ENCODE measurements at regions not wholly inside any gene's neighbourhood (a gene's known extent, or its start where the extent isn't known, plus 50 kb on each side); places are given as distances from the start of the nearest gene placed in this dataset.
A peak's percentile ranks its signal among the peaks of the same experiment; 100 is the strongest.

DNA sequence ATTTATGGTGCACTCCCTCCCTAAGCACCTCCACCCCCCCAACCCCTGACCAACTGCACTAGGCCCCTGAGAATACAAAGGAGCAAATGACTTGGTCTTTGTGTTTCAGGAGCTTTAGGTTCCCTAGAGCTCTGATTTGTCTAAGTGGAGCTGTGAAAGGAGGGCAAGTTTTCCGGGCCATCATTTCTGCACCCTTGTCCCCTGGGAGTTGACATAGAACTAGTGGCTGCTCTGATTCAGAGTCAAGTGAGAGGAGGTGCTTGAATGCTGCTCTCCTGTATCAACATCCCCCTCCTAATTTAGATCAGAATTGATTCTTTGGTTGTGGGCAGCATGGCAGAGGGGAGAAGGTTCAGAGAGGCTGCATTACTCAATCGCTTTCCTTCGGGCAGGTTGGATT lies 391.6 kb downstream of the KCNRG start:
- Histone ChIP-seq H3K4me1 (ENCODE audit: control insufficient read depth, insufficient read depth, low read length) (peaks cover 11% of the 10 kb centered on the region; the same call in 1 of the 2 replicates), H3K9me3 (ENCODE audit: control insufficient read depth, insufficient read depth, low read depth, low read length) (no peaks in the 10 kb centered on the region)
- POLR2A ChIA-PET = no interaction called here

DNA sequence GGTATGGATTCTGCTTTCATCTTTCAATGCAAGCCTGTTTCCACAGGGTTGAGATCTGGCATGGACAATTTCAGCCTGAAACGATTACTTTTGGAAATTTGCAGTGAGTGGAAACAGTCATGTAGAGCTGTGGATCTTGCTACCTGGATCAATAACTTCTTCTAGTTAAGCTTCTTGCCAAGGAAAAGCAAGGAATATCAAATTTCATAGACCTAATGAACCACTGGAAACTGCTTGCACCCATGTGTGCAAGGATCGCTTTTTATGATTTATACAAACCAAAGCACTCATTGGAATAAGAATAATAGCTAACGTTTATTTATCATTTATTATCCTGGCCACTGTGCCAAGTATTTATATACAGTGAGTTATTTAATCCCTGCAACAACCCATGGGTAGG lies 392.8 kb downstream of the KCNRG start:
- Histone ChIP-seq H3K9me3 (ENCODE audit: control insufficient read depth, insufficient read depth, low read depth, low read length) (no peaks in the 10 kb centered on the region), H3K4me1 (ENCODE audit: control insufficient read depth, insufficient read depth, low read length) (peaks cover 11% of the 10 kb centered on the region; the same call in 1 of the 2 replicates), H3K27ac (ENCODE audit: extremely low read depth, low read depth, low read length) (no peak overlapping the region), H3K4me3 (ENCODE audit: low read depth, low read length) (no peak overlapping the region), H3K36me3 (ENCODE audit: control insufficient read depth in 2 of 2, insufficient read depth in 1 of 2, low read length in 2 of 2) (no peaks in the 10 kb centered on the region)
- ChIA-PET POLR2A (interaction anchor here (0.8 kb wide), 1 partner anchor 50 kb away, joined by 3 read pairs; no protein-coding TSS in a partner anchor), CTCF (no interaction called here)
- TF ChIP-seq ZNF792 (tag by site-specific recombination; IDR thresholded peaks at IDR 0.05) = no peak
- TF ChIP-seq ZNF341 (tag by site-specific recombination; IDR thresholded peaks at IDR 0.05; ENCODE audit: low read depth) = no peak
- no peak for TF ChIP-seq ZNF133 (tag by site-specific recombination; IDR thresholded peaks at IDR 0.05)
- TF ChIP-seq, protein P1, sequence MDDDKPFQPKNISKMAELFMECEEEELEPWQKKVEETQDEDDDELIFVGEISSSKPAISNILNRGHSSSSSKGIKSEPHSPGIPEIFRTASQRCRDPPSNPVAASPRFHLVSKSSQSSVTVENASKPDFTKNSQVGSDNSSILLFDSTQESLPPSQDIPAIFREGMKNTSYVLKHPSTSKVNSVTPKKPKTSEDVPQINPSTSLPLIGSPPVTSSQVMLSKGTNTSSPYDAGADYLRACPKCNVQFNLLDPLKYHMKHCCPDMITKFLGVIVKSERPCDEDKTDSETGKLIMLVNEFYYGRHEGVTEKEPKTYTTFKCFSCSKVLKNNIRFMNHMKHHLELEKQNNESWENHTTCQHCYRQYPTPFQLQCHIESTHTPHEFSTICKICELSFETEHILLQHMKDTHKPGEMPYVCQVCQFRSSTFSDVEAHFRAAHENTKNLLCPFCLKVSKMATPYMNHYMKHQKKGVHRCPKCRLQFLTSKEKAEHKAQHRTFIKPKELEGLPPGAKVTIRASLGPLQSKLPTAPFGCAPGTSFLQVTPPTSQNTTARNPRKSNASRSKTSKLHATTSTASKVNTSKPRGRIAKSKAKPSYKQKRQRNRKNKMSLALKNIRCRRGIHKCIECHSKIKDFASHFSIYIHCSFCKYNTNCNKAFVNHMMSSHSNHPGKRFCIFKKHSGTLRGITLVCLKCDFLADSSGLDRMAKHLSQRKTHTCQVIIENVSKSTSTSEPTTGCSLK (tag by site-specific recombination; IDR thresholded peaks at IDR 0.05) = no peak
- no peak for TF ChIP-seq SP3 (tag by site-specific recombination; IDR thresholded peaks at IDR 0.05)
- no peak for TF ChIP-seq SETDB1 (IDR thresholded peaks at IDR 0.05; ENCODE audit: insufficient read length, low read length)
- TF ChIP-seq, protein P2, sequence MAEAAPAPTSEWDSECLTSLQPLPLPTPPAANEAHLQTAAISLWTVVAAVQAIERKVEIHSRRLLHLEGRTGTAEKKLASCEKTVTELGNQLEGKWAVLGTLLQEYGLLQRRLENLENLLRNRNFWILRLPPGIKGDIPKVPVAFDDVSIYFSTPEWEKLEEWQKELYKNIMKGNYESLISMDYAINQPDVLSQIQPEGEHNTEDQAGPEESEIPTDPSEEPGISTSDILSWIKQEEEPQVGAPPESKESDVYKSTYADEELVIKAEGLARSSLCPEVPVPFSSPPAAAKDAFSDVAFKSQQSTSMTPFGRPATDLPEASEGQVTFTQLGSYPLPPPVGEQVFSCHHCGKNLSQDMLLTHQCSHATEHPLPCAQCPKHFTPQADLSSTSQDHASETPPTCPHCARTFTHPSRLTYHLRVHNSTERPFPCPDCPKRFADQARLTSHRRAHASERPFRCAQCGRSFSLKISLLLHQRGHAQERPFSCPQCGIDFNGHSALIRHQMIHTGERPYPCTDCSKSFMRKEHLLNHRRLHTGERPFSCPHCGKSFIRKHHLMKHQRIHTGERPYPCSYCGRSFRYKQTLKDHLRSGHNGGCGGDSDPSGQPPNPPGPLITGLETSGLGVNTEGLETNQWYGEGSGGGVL (tag by site-specific recombination; IDR thresholded peaks at IDR 0.05) = no peak
- TF ChIP-seq ZNF37A (tag by site-specific recombination; IDR thresholded peaks at IDR 0.05) = no peak
- TF ChIP-seq, protein P3, sequence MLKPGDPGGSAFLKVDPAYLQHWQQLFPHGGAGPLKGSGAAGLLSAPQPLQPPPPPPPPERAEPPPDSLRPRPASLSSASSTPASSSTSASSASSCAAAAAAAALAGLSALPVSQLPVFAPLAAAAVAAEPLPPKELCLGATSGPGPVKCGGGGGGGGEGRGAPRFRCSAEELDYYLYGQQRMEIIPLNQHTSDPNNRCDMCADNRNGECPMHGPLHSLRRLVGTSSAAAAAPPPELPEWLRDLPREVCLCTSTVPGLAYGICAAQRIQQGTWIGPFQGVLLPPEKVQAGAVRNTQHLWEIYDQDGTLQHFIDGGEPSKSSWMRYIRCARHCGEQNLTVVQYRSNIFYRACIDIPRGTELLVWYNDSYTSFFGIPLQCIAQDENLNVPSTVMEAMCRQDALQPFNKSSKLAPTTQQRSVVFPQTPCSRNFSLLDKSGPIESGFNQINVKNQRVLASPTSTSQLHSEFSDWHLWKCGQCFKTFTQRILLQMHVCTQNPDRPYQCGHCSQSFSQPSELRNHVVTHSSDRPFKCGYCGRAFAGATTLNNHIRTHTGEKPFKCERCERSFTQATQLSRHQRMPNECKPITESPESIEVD (tag by site-specific recombination; IDR thresholded peaks at IDR 0.05) = peak; percentile 83
- TF ChIP-seq ZNF654 (tag by site-specific recombination; IDR thresholded peaks at IDR 0.05; ENCODE audit: low read depth) = no peak
- peak; percentile 62 for TF ChIP-seq ZNF600 (tag by site-specific recombination; IDR thresholded peaks at IDR 0.05)
- TF ChIP-seq FEZF1 (tag by site-specific recombination; IDR thresholded peaks at IDR 0.05) = peak; percentile 39

More for the DNA sequence above, 391.6 kb downstream of the KCNRG start:
- TF ChIP-seq MZF1 (tag by site-specific recombination; IDR thresholded peaks at IDR 0.05; ENCODE audit: borderline replicate concordance) = no peak
- no peak for TF ChIP-seq HOXA7 (CRISPR knock-in tag; IDR thresholded peaks at IDR 0.05; ENCODE audit: borderline replicate concordance)
- TF ChIP-seq REPIN1 (tag by site-specific recombination; IDR thresholded peaks at IDR 0.05; ENCODE audit: low read depth) = no peak
- no peak for TF ChIP-seq ZNF19 (tag by site-specific recombination; IDR thresholded peaks at IDR 0.05; ENCODE audit: low read depth)
- TF ChIP-seq KLF16 (tag by site-specific recombination; IDR thresholded peaks at IDR 0.05) = no peak
- TF ChIP-seq, protein P4, sequence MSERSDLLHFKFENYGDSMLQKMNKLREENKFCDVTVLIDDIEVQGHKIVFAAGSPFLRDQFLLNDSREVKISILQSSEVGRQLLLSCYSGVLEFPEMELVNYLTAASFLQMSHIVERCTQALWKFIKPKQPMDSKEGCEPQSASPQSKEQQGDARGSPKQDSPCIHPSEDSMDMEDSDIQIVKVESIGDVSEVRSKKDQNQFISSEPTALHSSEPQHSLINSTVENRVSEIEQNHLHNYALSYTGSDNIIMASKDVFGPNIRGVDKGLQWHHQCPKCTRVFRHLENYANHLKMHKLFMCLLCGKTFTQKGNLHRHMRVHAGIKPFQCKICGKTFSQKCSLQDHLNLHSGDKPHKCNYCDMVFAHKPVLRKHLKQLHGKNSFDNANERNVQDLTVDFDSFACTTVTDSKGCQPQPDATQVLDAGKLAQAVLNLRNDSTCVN (tag by site-specific recombination; optimal IDR thresholded peaks at IDR 0.05) = no peak
- TF ChIP-seq TRIM28 (IDR thresholded peaks at IDR 0.05; ENCODE audit: borderline replicate concordance, low read length) = no peak
- TF ChIP-seq, protein P5, sequence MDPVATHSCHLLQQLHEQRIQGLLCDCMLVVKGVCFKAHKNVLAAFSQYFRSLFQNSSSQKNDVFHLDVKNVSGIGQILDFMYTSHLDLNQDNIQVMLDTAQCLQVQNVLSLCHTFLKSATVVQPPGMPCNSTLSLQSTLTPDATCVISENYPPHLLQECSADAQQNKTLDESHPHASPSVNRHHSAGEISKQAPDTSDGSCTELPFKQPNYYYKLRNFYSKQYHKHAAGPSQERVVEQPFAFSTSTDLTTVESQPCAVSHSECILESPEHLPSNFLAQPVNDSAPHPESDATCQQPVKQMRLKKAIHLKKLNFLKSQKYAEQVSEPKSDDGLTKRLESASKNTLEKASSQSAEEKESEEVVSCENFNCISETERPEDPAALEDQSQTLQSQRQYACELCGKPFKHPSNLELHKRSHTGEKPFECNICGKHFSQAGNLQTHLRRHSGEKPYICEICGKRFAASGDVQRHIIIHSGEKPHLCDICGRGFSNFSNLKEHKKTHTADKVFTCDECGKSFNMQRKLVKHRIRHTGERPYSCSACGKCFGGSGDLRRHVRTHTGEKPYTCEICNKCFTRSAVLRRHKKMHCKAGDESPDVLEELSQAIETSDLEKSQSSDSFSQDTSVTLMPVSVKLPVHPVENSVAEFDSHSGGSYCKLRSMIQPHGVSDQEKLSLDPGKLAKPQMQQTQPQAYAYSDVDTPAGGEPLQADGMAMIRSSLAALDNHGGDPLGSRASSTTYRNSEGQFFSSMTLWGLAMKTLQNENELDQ (tag by site-specific recombination; IDR thresholded peaks at IDR 0.05; ENCODE audit: low read depth) = no peak
- TF ChIP-seq ZNF585B (tag by site-specific recombination; IDR thresholded peaks at IDR 0.05) = no peak
- no peak for TF ChIP-seq ZNF501 (tag by site-specific recombination; IDR thresholded peaks at IDR 0.05)
- TF ChIP-seq, protein P6, sequence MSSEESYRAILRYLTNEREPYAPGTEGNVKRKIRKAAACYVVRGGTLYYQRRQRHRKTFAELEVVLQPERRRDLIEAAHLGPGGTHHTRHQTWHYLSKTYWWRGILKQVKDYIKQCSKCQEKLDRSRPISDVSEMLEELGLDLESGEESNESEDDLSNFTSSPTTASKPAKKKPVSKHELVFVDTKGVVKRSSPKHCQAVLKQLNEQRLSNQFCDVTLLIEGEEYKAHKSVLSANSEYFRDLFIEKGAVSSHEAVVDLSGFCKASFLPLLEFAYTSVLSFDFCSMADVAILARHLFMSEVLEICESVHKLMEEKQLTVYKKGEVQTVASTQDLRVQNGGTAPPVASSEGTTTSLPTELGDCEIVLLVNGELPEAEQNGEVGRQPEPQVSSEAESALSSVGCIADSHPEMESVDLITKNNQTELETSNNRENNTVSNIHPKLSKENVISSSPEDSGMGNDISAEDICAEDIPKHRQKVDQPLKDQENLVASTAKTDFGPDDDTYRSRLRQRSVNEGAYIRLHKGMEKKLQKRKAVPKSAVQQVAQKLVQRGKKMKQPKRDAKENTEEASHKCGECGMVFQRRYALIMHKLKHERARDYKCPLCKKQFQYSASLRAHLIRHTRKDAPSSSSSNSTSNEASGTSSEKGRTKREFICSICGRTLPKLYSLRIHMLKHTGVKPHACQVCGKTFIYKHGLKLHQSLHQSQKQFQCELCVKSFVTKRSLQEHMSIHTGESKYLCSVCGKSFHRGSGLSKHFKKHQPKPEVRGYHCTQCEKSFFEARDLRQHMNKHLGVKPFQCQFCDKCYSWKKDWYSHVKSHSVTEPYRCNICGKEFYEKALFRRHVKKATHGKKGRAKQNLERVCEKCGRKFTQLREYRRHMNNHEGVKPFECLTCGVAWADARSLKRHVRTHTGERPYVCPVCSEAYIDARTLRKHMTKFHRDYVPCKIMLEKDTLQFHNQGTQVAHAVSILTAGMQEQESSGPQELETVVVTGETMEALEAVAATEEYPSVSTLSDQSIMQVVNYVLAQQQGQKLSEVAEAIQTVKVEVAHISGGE (tag by site-specific recombination; conservative IDR thresholded peaks at IDR 0.05; ENCODE audit: low read depth) = no peak
- no peak for TF ChIP-seq ZNF623 (tag by site-specific recombination; IDR thresholded peaks at IDR 0.05)
- Histone ChIP-seq H3K27ac (ENCODE audit: extremely low read depth, low read depth, low read length) (no peak overlapping the region), H3K36me3 (ENCODE audit: control insufficient read depth in 2 of 2, insufficient read depth in 1 of 2, low read length in 2 of 2) (no peaks in the 10 kb centered on the region), H3K4me3 (ENCODE audit: low read depth, low read length) (no peak overlapping the region)
- CTCF ChIA-PET = interaction anchor here (0.6 kb wide), 1 partner anchor 487 kb away, joined by 6 read pairs; no protein-coding TSS in a partner anchor

Measured in HEK293 (cell line).